Activated naive CD8-positive, alpha-beta T cell treated with anti-CD3 and anti-CD28 coated beads, Interleukin-2, amount 50 U/mL, for 24 hours (primary cell): ENCODE measurements at regions not wholly inside any gene's neighbourhood (a gene's known extent, or its start where the extent isn't known, plus 50 kb on each side); places are given as distances from the start of the nearest gene placed in this dataset.

Source experiments
- ATAC-seq: fragments of 150-1000 bp; cut with Tn5 transposase; one replicate; pipeline ENCODE4 v1.10.0; 2021
- DNase-seq: peaks from one replicate; pipeline ENCODE4 v3.0.0; 2021
- H3K27ac Mint-ChIP-seq: one replicate; pipeline ENCODE4 v1.8.0; 2021; ENCODE audit warnings: mild to moderate bottlenecking, mixed read lengths
- H3K27me3 Mint-ChIP-seq: one replicate; pipeline ENCODE4 v1.8.0; 2021; ENCODE audit warnings: mixed read lengths
- H3K36me3 Mint-ChIP-seq: one replicate; pipeline ENCODE4 v1.8.0; 2021; ENCODE audit warnings: low read depth, mixed read lengths
- H3K4me1 Mint-ChIP-seq: one replicate; pipeline ENCODE4 v1.8.0; 2021; ENCODE audit warnings: mixed read lengths
- H3K4me3 Mint-ChIP-seq: one replicate; pipeline ENCODE4 v1.8.0; 2021; ENCODE audit warnings: mild to moderate bottlenecking, moderate library complexity, mixed read lengths
- H3K9me3 Mint-ChIP-seq: one replicate; pipeline ENCODE4 v1.8.0; 2021; ENCODE audit warnings: mixed read lengths

DNA sequence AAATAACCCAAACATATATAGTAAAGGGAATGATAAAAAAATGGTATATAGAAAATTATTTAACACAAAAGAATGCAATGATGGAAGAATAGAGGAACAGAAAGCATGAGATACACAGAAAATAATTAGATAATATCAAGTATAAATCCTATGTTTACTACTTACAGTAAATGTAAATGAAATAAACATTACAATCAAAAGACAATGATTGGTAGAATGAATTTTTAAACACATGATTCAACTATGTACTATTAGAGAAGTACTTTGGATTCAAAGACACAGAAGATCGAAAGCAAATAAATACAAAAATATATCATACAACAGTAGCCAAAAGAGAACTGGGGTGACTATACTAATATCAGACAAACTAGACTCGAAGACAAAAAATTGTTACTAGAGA, 97.6 kb upstream of the PARD3B start:
- H3K36me3 Mint-ChIP-seq: no peaks in the 10 kb centered on the region
- H3K9me3 Mint-ChIP-seq: peaks cover 9% of the 10 kb centered on the region
- ATAC-seq (no peak), DNase-seq (no peak)
- no peak overlapping the region for H3K4me3 Mint-ChIP-seq
- no peak overlapping the region for H3K27ac Mint-ChIP-seq
- no peaks in the 10 kb centered on the region for H3K4me1 Mint-ChIP-seq
- peaks cover 2% of the 10 kb centered on the region for H3K27me3 Mint-ChIP-seq

DNA sequence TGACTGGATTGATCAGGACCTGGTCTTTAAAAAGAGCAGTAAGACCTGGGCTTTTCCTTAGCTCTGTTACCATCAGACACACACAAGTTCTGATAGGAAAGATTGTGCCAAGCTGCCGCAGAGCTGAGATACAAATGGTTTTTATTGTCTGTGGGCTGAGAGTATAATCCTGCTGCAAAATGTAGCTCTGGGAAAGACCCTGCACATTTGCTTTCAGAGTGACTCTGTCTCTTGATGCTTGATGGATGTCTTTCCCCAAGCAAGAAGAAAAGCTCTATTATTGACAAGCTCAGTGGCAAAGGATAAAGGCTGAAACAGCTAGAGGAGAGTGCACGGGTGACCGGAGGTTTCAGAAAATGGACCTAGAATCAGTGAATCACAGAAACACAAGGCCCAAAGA, 95.3 kb upstream of the PARD3B start:
- ATAC-seq: no peak
- H3K27ac Mint-ChIP-seq: no peak overlapping the region

DNA sequence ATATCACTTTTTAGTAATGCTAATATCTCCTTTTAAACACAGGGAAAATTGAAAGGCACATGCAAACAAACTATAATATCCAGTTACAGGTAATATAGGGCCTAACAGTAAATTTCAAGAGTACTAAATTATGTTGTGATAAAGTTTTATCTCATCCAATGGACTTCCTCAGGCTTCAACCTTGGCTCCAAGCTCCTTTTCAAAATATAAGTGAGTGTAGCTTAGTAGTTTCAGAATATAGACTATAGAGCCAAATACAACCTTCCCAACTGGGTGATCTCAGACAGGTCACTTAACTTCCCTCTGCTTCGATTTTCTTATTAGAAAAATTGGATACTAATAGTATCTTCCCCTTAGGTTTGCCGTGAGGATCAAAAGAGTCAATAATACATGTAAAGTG, 93.5 kb upstream of the PARD3B start:
- H3K9me3 Mint-ChIP-seq: no peaks in the 10 kb centered on the region
- H3K4me1 Mint-ChIP-seq: no peaks in the 10 kb centered on the region
- no peak for ATAC-seq
- peaks cover 2% of the 10 kb centered on the region for H3K27me3 Mint-ChIP-seq
- no peaks in the 10 kb centered on the region for H3K36me3 Mint-ChIP-seq
- no peak for DNase-seq
- no peak overlapping the region for H3K4me3 Mint-ChIP-seq
- H3K27ac Mint-ChIP-seq: no peak overlapping the region

More for the DNA sequence above, 95.3 kb upstream of the PARD3B start:
- H3K27me3 Mint-ChIP-seq: peaks cover 2% of the 10 kb centered on the region
- no peak for DNase-seq
- no peak overlapping the region for H3K4me3 Mint-ChIP-seq
- H3K4me1 Mint-ChIP-seq: no peaks in the 10 kb centered on the region
- H3K9me3 Mint-ChIP-seq: peaks cover 5% of the 10 kb centered on the region
- H3K36me3 Mint-ChIP-seq: no peaks in the 10 kb centered on the region

- Mint-ChIP-seq H3K27ac (no peak overlapping the region), H3K4me1 (no peaks in the 10 kb centered on the region)
- DNase-seq: no peak
These were observed 92.7 kb upstream of the PARD3B start for GRCh38 chr2:204452464-204453023.

DNA sequence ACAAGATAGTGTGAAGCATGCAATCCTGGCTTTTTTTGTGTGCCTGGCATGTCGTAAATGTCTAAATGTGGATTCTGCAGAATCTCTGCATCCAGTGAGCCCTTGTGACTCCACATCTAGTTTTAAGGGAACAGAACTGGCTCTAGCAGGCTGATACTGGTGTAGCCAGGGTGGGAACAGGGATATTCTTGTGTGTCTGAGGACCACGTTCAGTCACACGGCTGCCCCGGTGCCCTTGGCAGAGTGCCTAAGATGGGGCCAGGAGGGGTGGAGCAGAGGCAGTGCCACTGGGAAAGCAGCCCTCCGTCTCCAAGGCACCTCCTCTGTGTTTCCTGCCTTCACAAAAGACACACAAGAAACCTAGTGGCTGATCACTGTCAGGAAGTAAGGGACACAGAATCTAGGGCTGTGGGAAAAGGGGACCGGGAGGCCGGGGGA, 91.5 kb upstream of the PARD3B start:
- H3K27me3 Mint-ChIP-seq: no peaks in the 10 kb centered on the region
- no peak overlapping the region for H3K4me3 Mint-ChIP-seq
- no peak for ATAC-seq
- H3K4me1 Mint-ChIP-seq: no peaks in the 10 kb centered on the region
- DNase-seq: no peak
- H3K9me3 Mint-ChIP-seq: no peaks in the 10 kb centered on the region
- H3K36me3 Mint-ChIP-seq: no peaks in the 10 kb centered on the region
- H3K27ac Mint-ChIP-seq: no peak overlapping the region

More at GRCh38 chr2:204452464-204453023, 92.7 kb upstream of the PARD3B start:
- Mint-ChIP-seq H3K27me3 (peaks cover 2% of the 10 kb centered on the region), H3K9me3 (no peaks in the 10 kb centered on the region), H3K36me3 (no peaks in the 10 kb centered on the region), H3K4me3 (no peak overlapping the region)
- no peak for ATAC-seq

DNA sequence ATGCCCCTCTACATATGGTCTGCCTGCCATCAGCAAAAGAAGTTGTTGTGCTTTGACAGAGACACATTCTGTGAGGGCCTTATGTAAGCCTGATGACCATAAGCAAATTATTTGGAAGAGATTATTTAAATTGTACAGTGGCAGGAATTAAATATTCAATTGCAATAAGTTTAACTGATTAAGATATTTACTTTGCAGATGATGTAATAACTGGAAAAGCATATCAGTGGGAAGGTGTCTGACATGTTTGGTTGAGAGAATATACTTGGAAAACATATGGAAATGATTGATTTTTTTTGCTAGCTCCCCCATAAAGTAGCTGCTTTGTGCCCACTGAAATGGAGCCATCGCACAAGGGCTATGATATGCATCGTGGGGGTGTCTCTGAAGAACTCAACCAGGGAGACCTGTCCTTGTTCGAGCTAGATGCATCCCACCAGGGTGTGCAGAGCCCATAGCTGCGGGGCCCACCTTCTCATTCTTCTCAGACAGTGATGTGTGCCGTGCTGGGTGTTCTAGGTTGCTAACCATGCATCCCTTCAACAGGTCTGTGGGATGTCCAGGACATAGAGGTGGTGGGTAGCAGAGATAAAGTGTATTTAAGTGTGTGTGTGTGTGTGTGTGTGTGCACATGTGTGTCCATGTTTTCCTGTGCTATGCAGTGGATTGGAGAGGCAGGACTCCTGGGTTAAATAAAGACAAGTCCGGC, 90.4 kb upstream of the PARD3B start:
- DNase-seq (no peak), ATAC-seq (no peak)
- Mint-ChIP-seq H3K4me3 (no peak overlapping the region), H3K9me3 (no peaks in the 10 kb centered on the region), H3K27me3 (no peaks in the 10 kb centered on the region), H3K36me3 (no peaks in the 10 kb centered on the region), H3K27ac (no peak overlapping the region), H3K4me1 (no peaks in the 10 kb centered on the region)

DNA sequence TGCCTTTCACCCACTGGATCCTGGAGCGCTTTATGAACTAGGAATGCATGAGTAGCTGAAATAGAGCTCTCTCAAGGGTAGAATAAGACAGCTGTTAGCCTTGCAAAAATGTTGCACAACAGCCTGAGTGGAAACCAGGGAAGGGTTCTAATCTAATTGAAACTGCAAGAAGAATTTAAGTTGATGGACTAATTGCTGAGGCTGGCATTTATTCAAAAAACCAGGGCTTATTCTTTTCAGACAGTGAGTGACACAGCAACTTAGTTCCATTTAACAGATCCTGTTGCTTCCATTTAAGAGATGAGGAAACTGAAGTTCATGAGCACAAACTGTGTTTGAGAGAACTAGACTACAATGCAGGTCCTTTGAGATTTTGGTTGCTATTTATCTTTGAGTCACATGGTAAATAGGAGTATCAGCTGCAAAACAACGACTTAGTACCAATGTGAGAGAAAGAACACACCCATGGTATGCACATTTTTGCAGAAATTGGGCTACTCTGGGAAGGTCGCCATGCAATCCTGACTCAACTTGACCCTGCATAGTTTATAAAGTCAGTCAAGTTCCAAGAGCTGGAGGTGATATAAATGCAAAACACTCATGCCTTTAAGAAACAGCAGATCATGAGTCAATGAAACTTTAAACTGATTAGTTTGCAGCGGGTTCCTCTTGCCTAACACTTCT, 76.4 kb upstream of the PARD3B start:
- Mint-ChIP-seq H3K27me3 (peaks cover 16% of the 10 kb centered on the region), H3K27ac (no peak overlapping the region), H3K4me1 (no peaks in the 10 kb centered on the region), H3K9me3 (no peaks in the 10 kb centered on the region), H3K36me3 (no peaks in the 10 kb centered on the region), H3K4me3 (no peak overlapping the region)
- no peak for ATAC-seq
- no peak for DNase-seq

DNA sequence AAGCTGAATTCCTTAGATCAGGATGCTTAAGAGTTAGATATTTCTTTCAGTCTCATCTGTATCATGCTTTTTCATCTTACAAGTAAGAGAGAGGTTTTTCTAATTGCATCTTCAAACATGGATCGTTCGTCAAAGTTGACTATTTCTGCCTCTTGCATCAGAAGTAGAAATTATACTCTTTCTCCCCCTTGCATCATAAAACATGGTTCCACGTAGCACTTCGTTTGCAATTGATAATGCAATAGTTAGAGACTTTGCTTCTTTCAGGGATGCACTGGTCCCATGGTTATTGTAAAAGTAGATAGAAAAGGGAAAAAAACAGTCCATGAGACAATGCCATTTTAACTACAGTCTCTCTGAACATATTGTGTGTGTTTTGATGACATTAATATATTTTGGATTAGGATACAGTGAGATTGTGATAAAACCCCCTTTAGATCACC, 75.1 kb upstream of the PARD3B start:
- Mint-ChIP-seq H3K36me3 (no peaks in the 10 kb centered on the region), H3K4me1 (no peaks in the 10 kb centered on the region), H3K4me3 (no peak overlapping the region), H3K27me3 (peaks cover 9% of the 10 kb centered on the region), H3K27ac (no peak overlapping the region), H3K9me3 (no peaks in the 10 kb centered on the region)
- no peak for ATAC-seq
- DNase-seq: no peak

DNA sequence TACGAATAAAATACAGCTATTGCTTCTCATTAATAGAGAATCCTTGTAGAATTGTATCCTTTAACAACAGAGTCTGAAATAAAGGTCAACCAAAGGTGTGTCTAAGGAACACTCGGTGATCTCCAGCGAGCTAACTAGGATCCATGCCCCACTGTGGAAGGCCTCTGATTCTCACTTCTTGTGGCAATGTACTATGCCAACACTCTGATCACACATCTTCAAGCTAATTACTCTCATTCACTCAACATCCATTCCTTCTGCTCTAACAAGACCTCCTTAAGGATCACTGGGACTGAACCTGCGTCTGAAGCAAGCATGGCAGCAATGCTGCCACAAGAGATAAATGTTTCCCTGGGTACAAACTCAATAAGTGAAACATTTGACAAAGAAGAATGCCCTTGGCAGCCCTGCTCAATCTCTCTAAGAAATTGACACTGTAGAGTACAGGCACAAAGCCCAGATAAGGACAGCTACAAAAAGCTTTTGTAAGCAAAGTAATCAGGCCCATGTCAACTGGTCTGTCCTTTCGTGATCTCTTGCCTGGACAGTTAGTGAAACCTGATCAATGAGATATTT, 74.6 kb upstream of the PARD3B start:
- Mint-ChIP-seq H3K4me3 (no peak overlapping the region), H3K36me3 (no peaks in the 10 kb centered on the region), H3K4me1 (no peaks in the 10 kb centered on the region), H3K9me3 (no peaks in the 10 kb centered on the region), H3K27me3 (peaks cover 9% of the 10 kb centered on the region), H3K27ac (no peak overlapping the region)
- ATAC-seq: no peak
- no peak for DNase-seq

DNA sequence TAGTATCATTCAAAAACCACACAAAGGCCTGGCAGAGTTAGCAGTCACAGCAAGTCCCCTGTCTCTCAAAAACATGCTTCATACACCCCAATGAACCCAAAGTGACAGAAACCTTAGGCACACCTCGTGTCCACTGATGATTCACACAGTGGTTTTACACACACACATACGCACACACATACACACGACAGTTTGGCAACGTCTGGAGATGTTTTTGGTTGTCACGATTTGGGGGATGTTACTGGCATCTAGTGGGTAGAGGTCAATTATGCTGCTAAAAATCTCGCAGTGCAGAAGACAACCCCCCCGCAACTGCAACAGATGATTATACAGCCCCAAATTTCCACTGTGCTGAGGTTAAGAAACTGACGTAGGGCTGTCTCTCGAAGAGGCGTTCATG, 72.9 kb upstream of the PARD3B start:
- Mint-ChIP-seq H3K4me1 (no peaks in the 10 kb centered on the region), H3K4me3 (no peak overlapping the region), H3K27ac (no peak overlapping the region), H3K27me3 (peaks cover 9% of the 10 kb centered on the region), H3K36me3 (no peaks in the 10 kb centered on the region), H3K9me3 (no peaks in the 10 kb centered on the region)
- ATAC-seq: no peak
- no peak for DNase-seq

- ATAC-seq: no peak
- H3K4me1 Mint-ChIP-seq: no peaks in the 10 kb centered on the region
These were observed 72.1 kb upstream of the PARD3B start for GRCh38 chr2:204473224-204473623.

GRCh38 chr2:204475399-204475798, 69.9 kb upstream of the PARD3B start:
- H3K4me1 Mint-ChIP-seq: no peaks in the 10 kb centered on the region
- H3K4me3 Mint-ChIP-seq: no peak overlapping the region
- H3K27ac Mint-ChIP-seq: no peak overlapping the region
- peaks cover 3% of the 10 kb centered on the region for H3K27me3 Mint-ChIP-seq
- ATAC-seq (no peak), DNase-seq (no peak)
- no peaks in the 10 kb centered on the region for H3K36me3 Mint-ChIP-seq
- H3K9me3 Mint-ChIP-seq: no peaks in the 10 kb centered on the region

More at GRCh38 chr2:204473224-204473623, 72.1 kb upstream of the PARD3B start:
- Mint-ChIP-seq H3K4me3 (no peak overlapping the region), H3K36me3 (no peaks in the 10 kb centered on the region), H3K9me3 (no peaks in the 10 kb centered on the region), H3K27ac (no peak overlapping the region), H3K27me3 (peaks cover 7% of the 10 kb centered on the region)
- no peak for DNase-seq

- Mint-ChIP-seq H3K27me3 (no peaks in the 10 kb centered on the region), H3K4me1 (no peaks in the 10 kb centered on the region), H3K36me3 (no peaks in the 10 kb centered on the region), H3K9me3 (no peaks in the 10 kb centered on the region), H3K27ac (no peak overlapping the region), H3K4me3 (no peak overlapping the region)
- ATAC-seq (no peak), DNase-seq (no peak)
These were observed 67.8 kb upstream of the PARD3B start for GRCh38 chr2:204477358-204477950.

DNA sequence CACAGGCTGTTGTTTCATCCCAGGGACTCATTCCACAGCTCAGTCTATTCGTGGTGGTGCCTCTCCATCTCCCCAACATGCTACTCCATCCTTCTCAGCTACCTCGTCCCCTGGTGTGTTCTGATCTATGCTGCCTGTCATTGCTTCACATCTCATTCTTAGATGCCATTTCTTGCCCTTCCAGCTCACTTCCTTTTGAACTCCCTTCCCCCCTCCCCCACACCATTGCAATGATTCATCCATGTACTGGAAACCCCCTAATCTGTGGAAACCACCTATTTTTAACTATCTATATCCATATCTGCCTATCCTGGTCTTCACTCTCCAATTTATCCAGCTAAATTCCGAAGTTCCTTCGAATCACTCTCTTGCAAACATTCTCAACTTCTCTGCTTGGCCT, 65.7 kb upstream of the PARD3B start:
- H3K27ac Mint-ChIP-seq: no peak overlapping the region
- DNase-seq (peak; percentile 3), ATAC-seq (no peak)
- H3K9me3 Mint-ChIP-seq: no peaks in the 10 kb centered on the region
- H3K4me3 Mint-ChIP-seq: no peak overlapping the region
- H3K27me3 Mint-ChIP-seq: no peaks in the 10 kb centered on the region
- no peaks in the 10 kb centered on the region for H3K4me1 Mint-ChIP-seq
- no peaks in the 10 kb centered on the region for H3K36me3 Mint-ChIP-seq
